ENCODE measurements at regions not wholly inside any gene's neighbourhood (a gene's known extent, or its start where the extent isn't known, plus 50 kb on each side); places are given as distances from the start of the nearest gene placed in this dataset.

GRCh38 chr13:64239372-64239771 lies 2823.7 kb upstream of the PCDH20 start:
- H2AK9ac ChIP-seq (replicated peaks; ENCODE audit: low read depth, low read length, poor library complexity): no peak overlapping the region
- no peak overlapping the region for H4K5ac ChIP-seq (ENCODE audit: low read depth, low read length)
- no peak overlapping the region for H3K14ac ChIP-seq (replicated peaks; ENCODE audit: low read depth, low read length)
- ChIA-PET POLR2A (ENCODE audit: unreplicated experiment) (no interaction called here), CTCF (no interaction called here)
- H3K27me3 ChIP-seq (ENCODE audit: control insufficient read depth, insufficient read depth, low read length): no peaks in the 10 kb centered on the region
- no peak overlapping the region for H3K23ac ChIP-seq (ENCODE audit: low read depth, low read length)
- no peak overlapping the region for H2BK20ac ChIP-seq (ENCODE audit: low read depth, low read length)
- H3K4me3 ChIP-seq (ENCODE audit: insufficient read depth, low read depth, low read length): no peak overlapping the region
- DNase-seq (peak; percentile 70), ATAC-seq (ENCODE audit: low read depth) (peak; percentile 91)
- no peak overlapping the region for H4K91ac ChIP-seq (ENCODE audit: insufficient read depth, low read depth, low read length)
- BruUV-seq (replicated peaks): no TSS peak
- no peak for TF ChIP-seq ELK1 (IDR thresholded peaks at IDR 0.05; ENCODE audit: borderline replicate concordance, low read depth, low read length)
- no peak for TF ChIP-seq NFE2L2 (IDR thresholded peaks at IDR 0.05; ENCODE audit: low read depth, low read length)
- TF ChIP-seq MAFK (IDR thresholded peaks at IDR 0.05; ENCODE audit: low read depth, low read length): no peak
- TF ChIP-seq, protein P1, sequence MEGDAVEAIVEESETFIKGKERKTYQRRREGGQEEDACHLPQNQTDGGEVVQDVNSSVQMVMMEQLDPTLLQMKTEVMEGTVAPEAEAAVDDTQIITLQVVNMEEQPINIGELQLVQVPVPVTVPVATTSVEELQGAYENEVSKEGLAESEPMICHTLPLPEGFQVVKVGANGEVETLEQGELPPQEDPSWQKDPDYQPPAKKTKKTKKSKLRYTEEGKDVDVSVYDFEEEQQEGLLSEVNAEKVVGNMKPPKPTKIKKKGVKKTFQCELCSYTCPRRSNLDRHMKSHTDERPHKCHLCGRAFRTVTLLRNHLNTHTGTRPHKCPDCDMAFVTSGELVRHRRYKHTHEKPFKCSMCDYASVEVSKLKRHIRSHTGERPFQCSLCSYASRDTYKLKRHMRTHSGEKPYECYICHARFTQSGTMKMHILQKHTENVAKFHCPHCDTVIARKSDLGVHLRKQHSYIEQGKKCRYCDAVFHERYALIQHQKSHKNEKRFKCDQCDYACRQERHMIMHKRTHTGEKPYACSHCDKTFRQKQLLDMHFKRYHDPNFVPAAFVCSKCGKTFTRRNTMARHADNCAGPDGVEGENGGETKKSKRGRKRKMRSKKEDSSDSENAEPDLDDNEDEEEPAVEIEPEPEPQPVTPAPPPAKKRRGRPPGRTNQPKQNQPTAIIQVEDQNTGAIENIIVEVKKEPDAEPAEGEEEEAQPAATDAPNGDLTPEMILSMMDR (conservative IDR thresholded peaks at IDR 0.05; ENCODE audit: low read depth, low read length): no peak
- no peak for TF ChIP-seq RFX5 (IDR thresholded peaks at IDR 0.05; ENCODE audit: low read depth, low read length)
- no peak for TF ChIP-seq MAZ (IDR thresholded peaks at IDR 0.05; ENCODE audit: borderline replicate concordance, low read depth, low read length)
- TF ChIP-seq CEBPB (IDR thresholded peaks at IDR 0.05; ENCODE audit: low read depth, low read length): no peak
- H2BK120ac ChIP-seq (ENCODE audit: low read depth, low read length): no peak overlapping the region
- in situ Hi-C loops (cut with MboI; ENCODE audit: low sequenced_read_pairs) (no loop called here), dilution Hi-C loops (cut with HindIII; ENCODE audit: low sequenced_read_pairs, unreplicated experiment) (no loop called here), intact Hi-C loops (cut with micrococcal nuclease) (no loop called here)
- no peak overlapping the region for H3K9ac ChIP-seq (ENCODE audit: low read depth, low read length)
- H2AFZ ChIP-seq (replicated peaks; ENCODE audit: low read length, poor library complexity): no peak overlapping the region
- no peak overlapping the region for H2BK15ac ChIP-seq (ENCODE audit: low read depth, low read length)
- H3K36me3 ChIP-seq (ENCODE audit: control insufficient read depth, insufficient read depth, low read length): no peaks in the 10 kb centered on the region
- no peaks in the 10 kb centered on the region for H3K9me1 ChIP-seq (ENCODE audit: insufficient read depth, low read length)
- no peak overlapping the region for H3K4ac ChIP-seq (ENCODE audit: low read depth, low read length)
- H3K4me1 ChIP-seq (ENCODE audit: control insufficient read depth, insufficient read depth, low read length): peaks cover 2% of the 10 kb centered on the region; the same call in 1 of the 2 replicates
- no peaks in the 10 kb centered on the region for H3K79me1 ChIP-seq (ENCODE audit: low read depth in 1 of 2, low read length in 2 of 2)
- no peak overlapping the region for H2AK5ac ChIP-seq (ENCODE audit: low read depth, low read length)
- no peak overlapping the region for H3K18ac ChIP-seq (ENCODE audit: low read depth, low read length)
- no peaks in the 10 kb centered on the region for H4K20me1 ChIP-seq (ENCODE audit: insufficient read depth, low read length)
- peak overlapping the region; percentile 74 for H2BK5ac ChIP-seq (ENCODE audit: low read depth, low read length, poor library complexity, severe bottlenecking)
- H3K9me3 ChIP-seq (ENCODE audit: control insufficient read depth, insufficient read depth, low read length): no peaks in the 10 kb centered on the region
- no CpG with 5 or more reads among the region's 2 CpGs for WGBS, 2 experiments (ENCODE audit: extremely low coverage in 2 of 2, insufficient read length in 1 of 2)
- H4K8ac ChIP-seq (ENCODE audit: low read depth in 2 of 2, low read length in 2 of 2): no peak overlapping the region; a peak in 1 of 4 replicates
- H3K27ac ChIP-seq (ENCODE audit: insufficient read depth, low read length): no peak overlapping the region
- no peak overlapping the region for H3K56ac ChIP-seq (ENCODE audit: extremely low read depth, insufficient read depth, low read length)
- no peak overlapping the region for H3K4me2 ChIP-seq (ENCODE audit: low read depth, low read length)
